GM23248 (cell line): ENCODE measurements at regions not wholly inside any gene's neighbourhood (a gene's known extent, or its start where the extent isn't known, plus 50 kb on each side); places are given as distances from the start of the nearest gene placed in this dataset.

Source experiments
- DNase-seq: peaks from one replicate; pipeline ENCODE4 v3.0.0-alpha.2; 2015
- H2AFZ ChIP-seq: fragments of 200-600 bp; sonication (generic); 2 replicates; pipeline ENCODE4 v1.6.1; 2016; ENCODE audit warnings: antibody characterized with exemption
- H3F3A ChIP-seq: fragments of 200-600 bp; sonication (generic); 2 replicates; pipeline ENCODE4 v1.6.1; 2016; ENCODE audit warnings: mild to moderate bottlenecking, antibody characterized with exemption, mixed run types; ENCODE audit not compliant: insufficient read depth
- H3K27ac ChIP-seq: fragments of 200-600 bp; sonication (generic); 2 replicates; pipeline ENCODE4 v1.5.1; 2016; ENCODE audit warnings: mild to moderate bottlenecking
- H3K27me3 ChIP-seq: fragments of 200-600 bp; sonication (generic); replicated peaks from 2 replicates; pipeline ENCODE4 v1.6.1; 2016; ENCODE audit warnings: mild to moderate bottlenecking; ENCODE audit not compliant: insufficient read depth
- H3K36me3 ChIP-seq: fragments of 200-600 bp; sonication (generic); 2 replicates; pipeline ENCODE4 v1.6.1; 2016; ENCODE audit warnings: low read depth, mild to moderate bottlenecking
- H3K4me1 ChIP-seq: fragments of 200-600 bp; sonication (generic); 2 replicates; pipeline ENCODE4 v1.6.1; 2016; ENCODE audit warnings: mild to moderate bottlenecking; ENCODE audit not compliant: insufficient read depth
- H3K4me2 ChIP-seq: fragments of 200-600 bp; sonication (generic); one replicate; pipeline ENCODE4 v1.6.1; 2016; ENCODE audit warnings: mild to moderate bottlenecking; ENCODE audit not compliant: unreplicated experiment
- H3K4me3 ChIP-seq: fragments of 200-600 bp; sonication (generic); 2 replicates; pipeline ENCODE4 v1.5.1; 2016; ENCODE audit warnings: mild to moderate bottlenecking
- H3K79me2 ChIP-seq: fragments of 200-600 bp; sonication (generic); 2 replicates; pipeline ENCODE4 v1.6.1; 2016; ENCODE audit warnings: mild to moderate bottlenecking; ENCODE audit not compliant: insufficient read depth
- H3K9ac ChIP-seq: fragments of 200-600 bp; sonication (generic); 2 replicates; pipeline ENCODE4 v1.6.1; 2016; ENCODE audit warnings: mild to moderate bottlenecking
- H3K9me2 ChIP-seq: fragments of 200-600 bp; sonication (generic); 2 replicates; pipeline ENCODE4 v1.6.1; 2016; ENCODE audit warnings: mixed run types, mild to moderate bottlenecking, moderate library complexity; ENCODE audit not compliant: insufficient read depth
- H3K9me3 ChIP-seq: fragments of 200-600 bp; sonication (generic); one replicate; pipeline ENCODE4 v1.6.1; 2017; ENCODE audit warnings: low read depth
- H4K20me1 ChIP-seq: fragments of 200-600 bp; sonication (generic); 2 replicates; pipeline ENCODE4 v1.6.0; 2016; ENCODE audit not compliant: insufficient read depth
- EZH2 ChIP-seq: fragments of 200-600 bp; sonication (generic); IDR thresholded peaks from 2 replicates; pipeline ENCODE4 v1.6.1; 2018; ENCODE audit warnings: antibody characterized with exemption, mild to moderate bottlenecking; ENCODE audit not compliant: insufficient read depth, poor library complexity, severe bottlenecking
- EZH2phosphoT487 ChIP-seq: fragments of 200-600 bp; sonication (generic); IDR thresholded peaks from 2 replicates; pipeline ENCODE4 v1.6.1; 2018; ENCODE audit warnings: antibody characterized with exemption, moderate library complexity, mild to moderate bottlenecking, low read depth; ENCODE audit not compliant: insufficient read depth
- WGBS, 2 experiments: methylation state at CpG; one replicate each; pipeline ENCODE4 v1.1.6; 2015 to 2017; ENCODE audit warnings: low lambda C conversion rate in 2 of 2, low coverage in 1 of 2; ENCODE audit errors: missing lambda C conversion rate in 2 of 2; 5-methylcytosine and 5-hydroxymethylcytosine counted together
- in situ Hi-C: fragments of 300-500 bp; cut with MboI; formaldehyde crosslinking; loops from 2 replicates; pipeline ENCODE4 v1.15.0; 2020

DNA sequence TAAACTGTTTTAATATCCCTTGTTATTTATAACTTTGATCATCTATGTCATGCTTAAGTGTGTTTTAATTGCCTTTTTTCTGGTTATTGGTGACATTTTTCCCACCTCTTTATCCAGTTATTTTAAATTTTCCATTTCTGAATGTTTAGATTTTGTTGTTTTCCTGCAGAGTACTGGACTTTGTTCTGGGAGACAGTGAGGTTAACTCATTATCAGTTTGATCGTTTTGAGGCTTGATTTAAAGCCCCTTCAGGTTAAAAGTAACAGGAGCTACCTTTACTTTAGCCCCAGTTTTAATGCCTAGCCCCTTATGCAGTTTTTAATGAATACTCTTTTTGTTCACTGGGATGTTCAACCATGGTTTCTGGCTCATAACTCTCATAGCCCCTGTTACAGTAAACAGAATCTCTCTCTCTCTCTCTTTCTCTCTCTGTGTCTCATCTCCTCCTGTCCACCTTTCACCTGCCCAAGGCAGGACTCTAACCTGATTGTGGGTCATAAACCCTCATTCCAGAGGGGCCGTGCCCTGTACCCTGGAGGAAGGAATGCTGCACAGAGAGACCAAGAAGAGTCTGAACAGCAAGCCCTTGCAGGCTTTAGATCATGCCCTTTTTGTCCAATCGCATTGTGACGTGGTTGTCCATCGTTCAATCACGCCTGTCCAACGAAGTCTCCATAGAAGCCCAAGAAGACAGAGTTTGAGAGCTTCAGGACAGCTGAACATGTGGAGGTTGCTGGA lies 91.8 kb upstream of the WDR72 start:
- no peaks in the 10 kb centered on the region for H3K9me3 ChIP-seq
- in situ Hi-C loops, result no loop called here
- H3K27me3 ChIP-seq, result no peaks in the 10 kb centered on the region
- no peak overlapping the region for H2AFZ ChIP-seq
- H3K9ac ChIP-seq, result no peak overlapping the region
- H3K4me2 ChIP-seq, result no peak overlapping the region
- no peaks in the 10 kb centered on the region for H4K20me1 ChIP-seq
- no peaks in the 10 kb centered on the region for H3K4me1 ChIP-seq
- H3K4me3 ChIP-seq, result no peak overlapping the region
- DNase-seq, result no peak
- TF ChIP-seq EZH2phosphoT487, result no peak
- TF ChIP-seq EZH2, result no peak
- no peaks in the 10 kb centered on the region for H3K79me2 ChIP-seq
- H3K36me3 ChIP-seq, result no peaks in the 10 kb centered on the region
- H3F3A ChIP-seq, result no peaks in the 10 kb centered on the region
- H3K9me2 ChIP-seq, result no peaks in the 10 kb centered on the region
- WGBS, 2 experiments, result 40 to 52% methylated on average over 7 of the region's 7 CpGs
- H3K27ac ChIP-seq, result no peak overlapping the region

DNA sequence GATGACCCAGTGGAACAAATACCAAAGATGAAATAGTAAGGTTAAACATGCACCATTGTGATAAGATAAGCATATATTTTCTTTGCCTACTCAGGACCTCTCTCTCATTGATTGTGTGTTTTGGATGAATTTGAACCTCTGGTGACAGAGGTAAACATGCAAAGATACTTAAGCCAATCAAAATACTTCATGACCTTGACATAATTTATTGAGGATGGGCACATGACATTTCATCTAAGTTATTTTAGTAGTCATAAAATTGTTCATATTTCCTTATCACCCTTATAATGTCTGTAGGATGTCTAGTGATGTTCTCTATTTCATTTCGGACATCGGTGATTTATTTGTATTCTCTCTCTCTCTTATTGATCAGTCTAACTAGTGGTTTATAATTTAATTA lies 88.3 kb upstream of the WDR72 start:
- WGBS, 2 experiments, result 66 to 76% methylated on average over 2 of the region's 2 CpGs
- Histone ChIP-seq H3K27me3 (no peaks in the 10 kb centered on the region), H3K27ac (no peak overlapping the region), H3K4me2 (no peak overlapping the region), H3K9me2 (no peaks in the 10 kb centered on the region), H3K9ac (no peak overlapping the region), H3K9me3 (no peaks in the 10 kb centered on the region), H3K79me2 (no peaks in the 10 kb centered on the region), H3K4me1 (no peaks in the 10 kb centered on the region), H3K4me3 (no peak overlapping the region), H3K36me3 (no peaks in the 10 kb centered on the region), H4K20me1 (no peaks in the 10 kb centered on the region), H3F3A (no peaks in the 10 kb centered on the region), H2AFZ (no peak overlapping the region)
- DNase-seq, result no peak
- in situ Hi-C loops, result no loop called here
- TF ChIP-seq EZH2, result no peak

- no peak for DNase-seq
- Histone ChIP-seq H3K27ac (no peak overlapping the region), H3K36me3 (no peaks in the 10 kb centered on the region), H3K9me2 (no peaks in the 10 kb centered on the region), H4K20me1 (no peaks in the 10 kb centered on the region), H3K9ac (no peak overlapping the region), H3K79me2 (no peaks in the 10 kb centered on the region), H3K4me3 (no peak overlapping the region), H3K9me3 (no peaks in the 10 kb centered on the region), H3K27me3 (no peaks in the 10 kb centered on the region), H3F3A (no peaks in the 10 kb centered on the region), H2AFZ (no peak overlapping the region), H3K4me1 (no peaks in the 10 kb centered on the region), H3K4me2 (no peak overlapping the region)
- 15 to 17% methylated on average over 2 of the region's 2 CpGs for WGBS, 2 experiments
- in situ Hi-C loops, result no loop called here
- TF ChIP-seq EZH2 (no peak), EZH2phosphoT487 (no peak)
Measured at GRCh38 chr15:53844634-53845033, 85.2 kb upstream of the WDR72 start.

DNA sequence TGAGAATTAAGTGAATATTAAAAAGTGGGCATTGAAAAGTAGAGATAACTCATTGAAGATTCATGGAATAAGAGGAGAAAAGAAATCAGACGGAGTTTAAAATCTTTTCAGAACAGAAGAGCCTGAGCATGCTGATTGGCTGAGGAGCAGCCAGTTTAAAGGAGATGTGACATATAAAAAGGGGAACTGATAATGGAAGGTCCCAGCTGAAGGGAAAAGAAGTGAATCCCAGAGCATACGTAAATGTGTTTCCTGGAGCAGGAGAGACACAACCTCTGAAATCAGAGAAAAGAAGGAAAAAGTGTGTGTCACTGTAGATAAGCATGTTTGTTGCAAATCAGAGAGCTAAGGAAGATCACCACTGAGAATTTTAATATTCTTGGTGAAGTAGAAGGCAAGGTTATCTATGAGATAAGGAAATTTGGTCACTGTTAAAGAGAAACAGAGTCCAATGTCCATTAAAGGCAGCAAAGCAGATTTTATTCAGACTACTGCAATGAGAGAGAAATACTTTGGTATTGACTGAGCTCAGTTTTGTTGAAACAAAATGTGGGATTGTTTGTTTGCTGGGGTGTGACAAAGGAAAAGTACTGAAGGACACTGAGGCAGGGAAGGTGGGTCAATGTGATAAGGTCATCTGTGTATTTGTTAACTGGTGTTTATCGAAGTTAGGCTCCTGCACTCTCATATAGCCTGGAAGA lies 84.6 kb upstream of the WDR72 start:
- H3K4me2 ChIP-seq, result no peak overlapping the region
- H3K4me3 ChIP-seq, result no peak overlapping the region
- TF ChIP-seq EZH2phosphoT487, result no peak
- no peak for TF ChIP-seq EZH2
- no peak for DNase-seq
- H3K36me3 ChIP-seq, result no peaks in the 10 kb centered on the region
- no peaks in the 10 kb centered on the region for H3K79me2 ChIP-seq
- H3F3A ChIP-seq, result no peaks in the 10 kb centered on the region
- in situ Hi-C loops, result no loop called here
- H2AFZ ChIP-seq, result no peak overlapping the region
- no peaks in the 10 kb centered on the region for H3K9me2 ChIP-seq
- no peak overlapping the region for H3K27ac ChIP-seq
- peaks cover 3% of the 10 kb centered on the region for H3K9me3 ChIP-seq
- H3K4me1 ChIP-seq, result no peaks in the 10 kb centered on the region
- no peaks in the 10 kb centered on the region for H4K20me1 ChIP-seq
- H3K27me3 ChIP-seq, result no peaks in the 10 kb centered on the region
- WGBS, 2 experiments, result 29 to 34% methylated on average over 3 of the region's 3 CpGs
- H3K9ac ChIP-seq, result no peak overlapping the region
